Calu3 (cell line): ENCODE measurements at regions not wholly inside any gene's neighbourhood (a gene's known extent, or its start where the extent isn't known, plus 50 kb on each side); places are given as distances from the start of the nearest gene placed in this dataset.

Source experiments
- BruUV-seq: library from RNA; stranded (reverse); fragments of 400-500 nt; replicated peaks from 2 replicates; lab custom pipeline; 2021; lab: Mats Ljungman, UMichigan
- CTCF ChIA-PET: fragments of 300-600 bp; sonication (Branson Sonifier 250); formaldehyde crosslinking; loops from one replicate; lab custom pipeline; 2022; ENCODE audit warnings: antibody characterized with exemption; lab: Charles Lee
- DNase-seq: peaks from one replicate; pipeline ENCODE4 v3.0.0; 2022
- H3K27ac Mint-ChIP-seq: one replicate; pipeline ENCODE4 v1.8.0; 2022; ENCODE audit warnings: mixed read lengths; ENCODE audit not compliant: unreplicated experiment
- H3K27me3 Mint-ChIP-seq: one replicate; pipeline ENCODE4 v1.8.0; 2022; ENCODE audit warnings: mixed read lengths; ENCODE audit not compliant: unreplicated experiment
- H3K36me3 Mint-ChIP-seq: one replicate; pipeline ENCODE4 v1.8.0; 2022; ENCODE audit warnings: mild to moderate bottlenecking, moderate library complexity, mixed read lengths; ENCODE audit not compliant: insufficient read depth, unreplicated experiment
- H3K4me1 Mint-ChIP-seq: one replicate; pipeline ENCODE4 v1.8.0; 2022; ENCODE audit warnings: mild to moderate bottlenecking, low read depth, mixed read lengths; ENCODE audit not compliant: unreplicated experiment
- H3K4me3 Mint-ChIP-seq: one replicate; pipeline ENCODE4 v1.8.0; 2022; ENCODE audit warnings: mild to moderate bottlenecking, low read depth, moderate library complexity, mixed read lengths; ENCODE audit not compliant: unreplicated experiment
- H3K9me3 Mint-ChIP-seq: one replicate; pipeline ENCODE4 v1.8.0; 2022; ENCODE audit warnings: low read depth, mixed read lengths; ENCODE audit not compliant: unreplicated experiment
- intact Hi-C: fragments of 100-400 bp; cut with micrococcal nuclease; formaldehyde crosslinking; loops from one replicate; pipeline ENCODE4 v1.10.0; 2022; ENCODE audit not compliant: unreplicated experiment
- TF ChIP-seq, protein P1 (sequence below): fragments of 200-600 bp; IDR thresholded peaks from one replicate; pipeline ENCODE4 v1.8.0; 2022; ENCODE audit warnings: antibody characterized with exemption; ENCODE audit not compliant: unreplicated experiment

- no peak for DNase-seq
- intact Hi-C loops: no loop called here
- H3K4me3 Mint-ChIP-seq: no peak overlapping the region
- H3K27me3 Mint-ChIP-seq: no peaks in the 10 kb centered on the region
- H3K36me3 Mint-ChIP-seq: no peaks in the 10 kb centered on the region
- H3K4me1 Mint-ChIP-seq: no peaks in the 10 kb centered on the region
- TF ChIP-seq, protein P1, sequence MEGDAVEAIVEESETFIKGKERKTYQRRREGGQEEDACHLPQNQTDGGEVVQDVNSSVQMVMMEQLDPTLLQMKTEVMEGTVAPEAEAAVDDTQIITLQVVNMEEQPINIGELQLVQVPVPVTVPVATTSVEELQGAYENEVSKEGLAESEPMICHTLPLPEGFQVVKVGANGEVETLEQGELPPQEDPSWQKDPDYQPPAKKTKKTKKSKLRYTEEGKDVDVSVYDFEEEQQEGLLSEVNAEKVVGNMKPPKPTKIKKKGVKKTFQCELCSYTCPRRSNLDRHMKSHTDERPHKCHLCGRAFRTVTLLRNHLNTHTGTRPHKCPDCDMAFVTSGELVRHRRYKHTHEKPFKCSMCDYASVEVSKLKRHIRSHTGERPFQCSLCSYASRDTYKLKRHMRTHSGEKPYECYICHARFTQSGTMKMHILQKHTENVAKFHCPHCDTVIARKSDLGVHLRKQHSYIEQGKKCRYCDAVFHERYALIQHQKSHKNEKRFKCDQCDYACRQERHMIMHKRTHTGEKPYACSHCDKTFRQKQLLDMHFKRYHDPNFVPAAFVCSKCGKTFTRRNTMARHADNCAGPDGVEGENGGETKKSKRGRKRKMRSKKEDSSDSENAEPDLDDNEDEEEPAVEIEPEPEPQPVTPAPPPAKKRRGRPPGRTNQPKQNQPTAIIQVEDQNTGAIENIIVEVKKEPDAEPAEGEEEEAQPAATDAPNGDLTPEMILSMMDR: no peak
- no TSS peak for BruUV-seq
- H3K27ac Mint-ChIP-seq: no peak overlapping the region
- CTCF ChIA-PET: no interaction called here
- peaks cover 7% of the 10 kb centered on the region for H3K9me3 Mint-ChIP-seq
Observed at GRCh38 chr3:148197061-148197460, 500.6 kb upstream of the AGTR1 start.

DNA sequence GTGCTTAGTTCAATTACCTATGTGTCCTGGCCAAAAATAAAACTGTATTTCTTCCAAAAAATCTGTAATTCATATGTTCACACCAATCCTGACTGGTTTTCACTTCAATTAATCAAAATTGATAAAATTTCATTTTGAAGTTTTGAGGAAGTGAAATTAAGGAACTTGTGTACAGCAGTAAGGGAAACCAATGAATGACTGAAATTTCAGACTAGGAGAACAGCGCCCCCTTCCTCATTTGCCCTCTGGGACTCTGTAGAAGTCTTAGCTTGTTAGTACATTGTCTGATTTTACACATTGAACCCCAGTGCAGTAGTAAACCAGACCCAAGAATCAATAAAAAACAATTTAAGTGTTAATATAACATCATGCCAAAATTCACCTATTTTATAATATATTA lies 495.3 kb upstream of the AGTR1 start:
- intact Hi-C loops: loop anchor here (2.0 kb wide), 1 partner anchor 42 kb away; no protein-coding TSS in a partner anchor
- Mint-ChIP-seq H3K4me1 (no peaks in the 10 kb centered on the region), H3K9me3 (peaks cover 7% of the 10 kb centered on the region), H3K4me3 (no peak overlapping the region), H3K36me3 (no peaks in the 10 kb centered on the region), H3K27ac (no peak overlapping the region), H3K27me3 (no peaks in the 10 kb centered on the region)
- TF ChIP-seq, protein P1: no peak
- CTCF ChIA-PET: no interaction called here
- no TSS peak for BruUV-seq
- DNase-seq: no peak

DNA sequence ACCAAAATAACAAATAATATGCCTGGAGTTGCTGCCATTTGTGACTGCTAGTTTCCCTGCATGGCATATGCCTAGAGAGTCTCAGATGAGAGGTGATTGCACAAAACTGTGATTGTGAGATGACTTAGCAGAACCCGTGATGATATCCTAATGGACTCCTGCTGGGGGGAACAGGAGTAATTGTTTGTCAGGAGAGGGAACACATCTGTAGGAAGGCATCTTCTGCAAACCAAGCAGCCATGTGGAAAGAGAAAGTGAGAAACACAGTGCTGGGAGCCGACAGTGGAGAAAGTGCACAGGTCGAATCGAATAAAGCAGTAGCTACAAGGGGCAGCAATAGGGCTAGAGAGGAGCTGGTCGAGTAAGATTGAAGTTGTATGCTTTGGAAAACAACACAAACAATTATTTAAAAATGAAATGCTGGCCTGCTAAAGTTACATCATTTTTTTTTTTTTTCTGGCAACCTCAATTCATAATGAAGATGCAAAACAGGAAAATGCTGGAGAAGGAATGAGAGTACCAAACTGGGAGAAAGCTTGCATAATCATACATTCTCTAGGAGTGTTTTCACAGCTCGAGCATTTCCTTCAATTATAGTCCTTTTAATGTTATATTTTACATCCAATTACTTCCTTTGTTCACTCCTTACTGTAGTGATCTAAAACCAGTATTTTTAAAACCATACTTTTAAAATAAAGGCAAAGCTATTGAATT lies 494.2 kb upstream of the AGTR1 start:
- CTCF ChIA-PET: no interaction called here

GRCh38 chr3:148204131-148204530 lies 493.6 kb upstream of the AGTR1 start:
- Mint-ChIP-seq H3K4me1 (peaks cover 4% of the 10 kb centered on the region), H3K27me3 (no peaks in the 10 kb centered on the region), H3K36me3 (no peaks in the 10 kb centered on the region), H3K4me3 (no peak overlapping the region), H3K9me3 (peaks cover 5% of the 10 kb centered on the region), H3K27ac (no peak overlapping the region)
- CTCF ChIA-PET: no interaction called here
- DNase-seq: no peak
- no TSS peak for BruUV-seq
- intact Hi-C loops: no loop called here
- TF ChIP-seq, protein P1: no peak

More for the DNA sequence above, 494.2 kb upstream of the AGTR1 start:
- intact Hi-C loops: loop anchor here (2.0 kb wide), 1 partner anchor 43 kb away; no protein-coding TSS in a partner anchor
- no peak overlapping the region for H3K4me3 Mint-ChIP-seq
- H3K27me3 Mint-ChIP-seq: no peaks in the 10 kb centered on the region
- no peak for DNase-seq
- H3K27ac Mint-ChIP-seq: no peak overlapping the region
- H3K4me1 Mint-ChIP-seq: no peaks in the 10 kb centered on the region
- H3K9me3 Mint-ChIP-seq: peaks cover 5% of the 10 kb centered on the region
- H3K36me3 Mint-ChIP-seq: no peaks in the 10 kb centered on the region
- TF ChIP-seq, protein P1: no peak
- no TSS peak for BruUV-seq
